Posterior cingulate gyrus (tissue), 11 donors: ENCODE measurements at regions not wholly inside any gene's neighbourhood (a gene's known extent, or its start where the extent isn't known, plus 50 kb on each side); places are given as distances from the start of the nearest gene placed in this dataset.
"Not testable (repeated sequence)": the region's sequence is repeated elsewhere in the genome, so short reads cannot be mapped to it uniquely, and the experiment has no call there.

Experiments used
- DNase-seq, 10 donors: peaks; one replicate each; pipeline versions ENCODE4 v3.0.0 to v3.0.0-alpha.2; 2020 to 2021; ENCODE audit warnings: mixed read lengths in 3 of 10
- intact Hi-C: fragments of 100-400 bp; cut with DNase I; formaldehyde crosslinking; loops from one replicate; pipeline ENCODE4 v1.15.1; 2023

GRCh38 chr6:19692506-19693298 is 144.5 kb upstream of the ID4 start:
- no peak for DNase-seq
- intact Hi-C loops: loop anchor here (10.0 kb wide), 1 partner anchor 112 kb away; no protein-coding TSS in a partner anchor

- no peak for DNase-seq
- intact Hi-C loops: loop anchor here (10.0 kb wide), 1 partner anchor 110 kb away; no protein-coding TSS in a partner anchor
These were observed 142.5 kb upstream of the ID4 start for GRCh38 chr6:19694697-19695096.

- no peak for DNase-seq
- intact Hi-C loops: loop anchor here (10.0 kb wide), 1 partner anchor 107 kb away; no protein-coding TSS in a partner anchor
These were observed 139.4 kb upstream of the ID4 start for GRCh38 chr6:19697744-19698290.

GRCh38 chr6:19699932-19700331 is 137.2 kb upstream of the ID4 start:
- no peak for DNase-seq
- intact Hi-C loops: loop anchor here (10.0 kb wide), 1 partner anchor 105 kb away; no protein-coding TSS in a partner anchor

GRCh38 chr6:19705606-19706005 is 131.6 kb upstream of the ID4 start:
- DNase-seq: no peak
- intact Hi-C loops: no loop called here

- intact Hi-C loops: no loop called here
- no peak for DNase-seq
These were observed 125.0 kb upstream of the ID4 start for GRCh38 chr6:19712012-19712688.

GRCh38 chr6:19712998-19713397 is 124.2 kb upstream of the ID4 start:
- intact Hi-C loops: no loop called here
- no peak for DNase-seq

- intact Hi-C loops: no loop called here
- no peak for DNase-seq
These were observed 123.8 kb upstream of the ID4 start for GRCh38 chr6:19713411-19713810.

GRCh38 chr6:19713984-19714383 is 123.2 kb upstream of the ID4 start:
- intact Hi-C loops: no loop called here
- DNase-seq: no peak

GRCh38 chr6:19714434-19715166 is 122.6 kb upstream of the ID4 start:
- intact Hi-C loops: no loop called here
- DNase-seq: no peak

- DNase-seq: no peak
- intact Hi-C loops: no loop called here
These were observed 122.0 kb upstream of the ID4 start for GRCh38 chr6:19715167-19715551.

- intact Hi-C loops: no loop called here
- no peak for DNase-seq
These were observed 117.5 kb upstream of the ID4 start for GRCh38 chr6:19719691-19720128.

- DNase-seq: no peak
These were observed 115.3 kb upstream of the ID4 start for GRCh38 chr6:19721766-19722377.

GRCh38 chr6:19722999-19723398 is 114.2 kb upstream of the ID4 start:
- intact Hi-C loops: no loop called here
- DNase-seq: no peak

More at GRCh38 chr6:19721766-19722377, 115.3 kb upstream of the ID4 start:
- intact Hi-C loops: no loop called here

- DNase-seq: no peak
- intact Hi-C loops: no loop called here
These were observed 113.6 kb upstream of the ID4 start for GRCh38 chr6:19723545-19723944.

- intact Hi-C loops, DNase-seq: not testable (repeated sequence)
These were observed 111.7 kb upstream of the ID4 start for GRCh38 chr6:19725436-19725835.

- intact Hi-C loops: no loop called here
- DNase-seq: no peak
These were observed 105.9 kb upstream of the ID4 start for GRCh38 chr6:19731282-19731681.

GRCh38 chr6:19734061-19734460 is 103.1 kb upstream of the ID4 start:
- no peak for DNase-seq
- intact Hi-C loops: no loop called here

GRCh38 chr6:19734519-19734918 is 102.7 kb upstream of the ID4 start:
- DNase-seq: no peak
- intact Hi-C loops: no loop called here

GRCh38 chr6:19736066-19736465 is 101.1 kb upstream of the ID4 start:
- intact Hi-C loops: no loop called here
- no peak for DNase-seq
